ENCODE measurements at regions not wholly inside any gene's neighbourhood (a gene's known extent, or its start where the extent isn't known, plus 50 kb on each side); places are given as distances from the start of the nearest gene placed in this dataset.
"Not testable (repeated sequence)": the region's sequence is repeated elsewhere in the genome, so short reads cannot be mapped to it uniquely, and the experiment has no call there.

DNA sequence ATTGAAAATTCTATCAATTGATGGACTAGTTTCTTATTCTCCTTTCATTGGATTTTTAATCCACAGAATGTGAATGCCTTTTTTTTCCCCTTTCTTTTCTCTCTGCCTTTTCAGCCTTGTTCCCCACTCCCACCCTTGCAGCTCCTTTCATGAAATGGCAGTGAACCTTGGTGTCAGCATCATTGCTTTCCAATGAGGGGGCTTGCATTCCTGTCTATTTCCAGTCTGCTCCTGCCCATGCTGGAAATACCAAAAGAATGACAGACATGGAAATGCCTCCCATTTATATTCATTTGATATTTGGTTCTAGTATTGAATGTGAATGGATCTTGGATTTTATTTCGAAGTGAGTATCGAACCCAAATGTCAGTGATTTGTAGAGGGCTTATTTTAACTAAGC, 162.7 kb upstream of the SGCD start:
- no peak for DNase-seq

DNA sequence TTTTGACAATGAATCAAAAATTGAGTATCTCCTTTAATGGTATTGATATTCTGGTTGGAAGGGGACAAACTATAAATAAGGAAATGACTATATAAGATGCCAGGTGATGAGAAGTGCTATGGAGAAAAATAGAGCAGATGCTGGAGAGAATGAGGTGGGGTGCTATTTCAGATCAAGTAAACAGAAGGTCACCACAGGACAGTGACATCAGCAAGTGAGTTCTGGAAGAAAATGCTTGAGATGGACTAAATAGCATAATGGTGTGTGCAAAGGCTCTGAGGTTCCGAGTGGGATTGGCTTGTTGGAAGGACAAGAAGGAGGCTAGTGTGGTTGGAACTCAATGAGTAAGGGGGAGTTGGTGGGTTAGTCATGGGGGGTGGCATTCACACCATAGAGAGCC, 157.5 kb upstream of the SGCD start:
- DNase-seq, result no peak

- DNase-seq, result no peak
Observed at GRCh38 chr5:156170351-156170961, 156.5 kb upstream of the SGCD start.

DNA sequence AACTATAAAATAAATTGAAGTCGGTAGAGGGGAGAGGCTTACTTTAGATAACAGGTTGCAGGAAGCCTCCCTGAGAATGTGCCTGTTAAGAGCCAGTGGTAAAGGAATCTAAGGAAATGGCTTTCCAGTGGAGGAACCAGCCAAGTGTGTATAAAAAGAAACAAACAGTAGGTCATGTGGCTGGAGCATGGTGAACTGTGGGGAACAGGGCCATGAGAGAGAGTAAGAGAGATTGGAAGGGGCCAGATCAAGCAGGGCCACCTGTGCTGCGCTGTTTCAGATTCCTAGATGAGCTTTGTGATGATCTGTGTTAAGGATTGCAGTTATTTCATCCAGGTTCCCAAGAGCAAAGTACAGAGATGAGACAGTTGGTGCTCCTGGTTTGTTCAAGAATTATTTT, 152.7 kb upstream of the SGCD start:
- no peak for DNase-seq

DNA sequence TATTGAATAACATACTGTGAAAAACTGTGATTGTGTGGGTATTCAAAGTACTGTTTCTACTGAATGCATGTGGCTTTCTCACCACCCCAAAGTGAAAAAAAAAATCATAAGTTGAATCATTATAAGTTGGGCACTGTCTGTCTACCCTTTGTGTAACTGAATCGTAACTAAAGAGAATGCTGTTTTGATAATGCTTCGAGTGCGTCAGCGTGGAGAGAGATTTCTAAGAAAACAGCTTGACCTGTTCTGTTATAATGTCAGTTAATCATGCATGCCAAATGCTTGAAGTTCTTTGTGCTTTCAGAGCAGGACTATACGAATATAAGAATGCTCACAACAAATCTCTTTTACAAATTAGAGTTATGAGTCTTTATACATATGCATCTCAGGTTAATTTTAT, 148.8 kb upstream of the SGCD start:
- DNase-seq, result no peak

GRCh38 chr5:156181656-156182055, 145.3 kb upstream of the SGCD start:
- no peak for DNase-seq

DNA sequence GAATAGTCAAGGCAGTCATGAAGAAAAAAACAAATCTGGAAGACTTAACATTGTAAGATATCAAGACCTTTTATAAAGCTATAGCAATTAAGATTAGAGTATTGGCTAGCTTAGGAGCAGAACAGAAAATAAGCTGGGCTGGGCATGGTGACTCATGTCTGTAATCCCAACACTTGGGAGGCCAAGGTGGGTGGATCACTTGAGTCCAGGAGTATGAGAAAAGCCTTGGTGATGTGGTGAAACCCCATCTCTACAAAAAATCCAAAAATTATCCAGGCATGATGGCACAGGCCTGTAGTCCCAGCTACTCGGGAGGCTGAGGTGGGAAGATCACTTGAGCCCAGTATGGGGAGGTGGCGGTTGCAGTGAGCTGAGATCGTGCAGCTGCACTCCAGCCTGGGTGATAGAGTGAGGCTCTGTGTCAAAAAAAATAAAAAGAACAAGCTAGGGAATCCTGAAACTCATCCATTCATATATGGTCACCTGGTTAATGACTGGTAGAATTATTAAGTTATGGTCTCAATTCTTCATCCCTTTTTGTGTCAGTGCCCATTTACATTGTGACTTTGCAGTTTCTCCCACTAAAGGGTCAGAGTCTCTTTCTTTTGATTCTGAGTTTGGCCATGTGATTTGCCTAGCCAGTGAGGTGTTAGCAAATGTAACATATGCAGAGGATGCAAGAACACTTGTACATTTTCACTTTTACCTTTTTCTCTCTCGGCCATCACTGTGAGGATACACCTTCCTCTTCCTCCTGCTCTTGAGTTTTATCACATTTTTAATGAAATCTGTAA, 144.6 kb upstream of the SGCD start:
- DNase-seq, result peak; percentile 7

- peak; percentile 65 for DNase-seq
Observed at GRCh38 chr5:156186760-156187159, 140.2 kb upstream of the SGCD start.

GRCh38 chr5:156188016-156188415, 138.9 kb upstream of the SGCD start:
- peak; percentile 26 for DNase-seq

DNA sequence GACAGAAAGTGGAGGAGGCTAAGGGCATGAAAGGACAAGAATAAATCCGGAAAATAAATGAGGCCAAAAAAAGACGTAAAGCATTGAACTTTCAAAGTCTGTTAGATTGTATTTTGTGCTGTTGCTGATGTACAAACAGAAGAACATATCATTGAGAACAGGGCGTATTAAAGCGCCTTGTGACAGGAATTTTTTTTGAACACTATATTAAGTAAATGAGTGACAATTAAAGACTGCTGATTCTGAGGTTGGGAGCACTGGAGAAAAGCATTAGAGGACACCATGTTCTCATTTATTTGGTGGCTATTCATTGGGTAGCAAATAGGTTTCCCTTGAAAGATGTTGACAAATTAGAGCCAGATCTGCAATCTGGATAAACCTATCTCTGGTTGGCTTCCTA, 137.3 kb upstream of the SGCD start:
- DNase-seq, result no peak

GRCh38 chr5:156191547-156191946, 135.4 kb upstream of the SGCD start:
- no peak for DNase-seq

DNA sequence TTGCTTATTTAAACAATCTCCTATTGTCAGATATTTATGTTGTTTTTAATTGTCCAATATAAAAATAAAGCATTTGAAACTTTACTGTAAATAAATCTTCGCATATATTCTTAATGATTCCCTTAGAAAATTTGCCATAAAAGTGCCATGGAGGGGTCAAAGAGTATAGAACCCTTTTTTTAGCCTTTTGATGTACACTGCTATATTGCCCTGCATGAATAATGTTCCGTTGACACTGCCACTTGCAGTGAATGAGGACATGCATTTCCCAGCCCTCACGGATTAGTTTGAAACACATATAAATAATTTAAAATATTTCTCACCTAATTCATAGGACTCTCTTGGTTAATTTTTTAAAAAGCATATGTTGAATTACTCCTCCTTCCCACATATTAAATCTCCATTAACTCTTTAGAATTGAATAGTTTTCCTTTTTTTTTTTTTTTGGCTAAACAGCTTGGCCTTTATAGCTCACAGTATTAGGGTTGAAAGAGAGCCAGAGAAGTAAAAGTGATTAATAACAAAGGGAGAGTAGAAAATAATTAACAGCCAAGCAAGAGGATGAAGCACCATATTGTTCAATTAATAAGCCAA, 129.8 kb upstream of the SGCD start:
- no peak for DNase-seq

GRCh38 chr5:156199045-156199444, 127.9 kb upstream of the SGCD start:
- no peak for DNase-seq

DNA sequence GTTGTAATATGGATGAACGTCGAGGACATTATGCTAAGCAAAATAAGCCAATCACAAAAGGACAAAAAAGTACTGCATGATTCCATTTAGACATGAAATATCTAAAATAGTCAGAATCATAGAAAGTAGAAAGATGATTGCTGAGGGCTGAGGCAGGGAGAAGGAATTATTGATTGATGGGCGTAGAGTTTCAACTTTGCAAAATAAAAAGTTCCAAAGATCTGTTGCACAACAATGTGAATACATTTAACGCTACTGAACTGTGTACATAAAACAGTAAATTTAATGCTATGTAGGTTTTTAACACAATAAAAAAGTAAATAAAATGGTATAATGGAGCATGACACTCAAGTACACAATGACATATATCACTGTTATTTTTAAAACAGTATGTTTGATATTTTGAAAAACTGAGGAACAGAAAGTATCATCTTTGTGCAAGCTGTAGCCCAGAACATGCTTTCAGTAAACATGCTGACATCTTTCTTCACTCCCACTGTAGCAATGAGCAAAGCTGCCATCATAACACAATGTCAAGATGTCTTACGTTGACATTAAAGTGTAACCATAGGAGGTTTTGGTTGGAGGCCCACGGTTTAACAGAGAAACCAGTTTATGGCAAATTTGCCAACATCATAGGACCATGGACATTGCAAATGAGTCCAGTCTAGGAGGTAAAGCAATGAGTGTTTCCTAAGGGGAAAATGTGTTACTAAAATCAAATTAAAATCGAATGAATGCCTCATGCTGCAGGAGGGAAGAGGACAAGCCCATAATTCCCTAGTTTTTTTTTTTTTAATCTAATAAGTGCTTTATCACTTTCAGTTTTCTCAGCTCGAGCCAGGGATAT, 125.8 kb upstream of the SGCD start:
- DNase-seq, result peak; percentile 5

DNA sequence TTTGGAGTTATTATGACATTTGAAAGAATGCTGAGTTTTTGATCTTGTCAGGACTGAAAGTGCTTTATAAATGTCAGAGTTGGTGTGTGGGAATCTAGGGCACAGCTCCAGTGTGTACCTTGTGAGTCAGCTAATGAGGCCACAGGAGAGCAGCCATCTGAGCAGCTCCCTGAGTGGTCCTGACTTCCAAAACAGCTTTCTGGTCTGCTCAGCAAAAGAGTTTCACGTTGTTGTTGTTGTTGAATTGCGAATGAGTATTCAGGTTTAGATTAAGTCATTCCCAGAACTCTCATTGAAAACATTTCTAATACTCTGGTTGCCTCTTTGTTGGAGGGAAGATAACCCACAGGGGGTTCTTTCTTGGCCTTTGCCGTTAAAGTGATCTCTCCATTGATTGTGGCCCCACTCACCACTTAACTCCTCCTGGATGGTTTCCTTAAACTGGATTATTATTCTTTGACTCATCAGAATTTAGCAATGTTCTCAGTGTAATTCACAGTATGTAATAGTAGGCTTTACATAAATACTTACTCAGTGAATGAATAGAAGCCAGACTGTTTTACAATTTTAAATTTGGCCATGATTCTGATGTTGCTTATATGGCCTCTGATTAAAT, 125.1 kb upstream of the SGCD start:
- peak; percentile 88 for DNase-seq

GRCh38 chr5:156208271-156208670, 118.7 kb upstream of the SGCD start:
- peak; percentile 24 for DNase-seq

- no peak for DNase-seq
Observed at GRCh38 chr5:156218367-156219158, 108.4 kb upstream of the SGCD start.

GRCh38 chr5:156219483-156220005, 107.4 kb upstream of the SGCD start:
- DNase-seq, result no peak

DNA sequence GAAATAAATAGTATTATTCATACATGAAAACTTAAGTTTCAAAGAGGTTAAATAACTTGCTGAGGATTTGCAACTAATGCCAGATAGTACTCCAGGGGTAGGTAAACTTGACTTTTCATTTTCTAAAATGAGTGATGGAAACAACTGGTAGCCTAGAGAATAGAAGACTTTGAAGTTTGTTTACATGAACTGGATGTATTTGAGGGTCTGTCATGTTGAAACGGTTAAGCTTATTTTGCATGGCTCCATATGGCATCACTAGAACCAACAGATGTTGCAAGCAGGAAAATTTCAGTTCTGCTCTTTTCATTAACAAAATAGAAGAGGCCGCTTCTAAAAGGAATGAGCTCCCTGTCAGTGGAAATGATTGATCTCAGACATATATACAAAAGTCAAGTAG, 105.1 kb upstream of the SGCD start:
- no peak for DNase-seq

GRCh38 chr5:156223547-156223946, 103.4 kb upstream of the SGCD start:
- DNase-seq, result no peak

- not testable (repeated sequence) for DNase-seq
Observed at GRCh38 chr5:156226485-156226884, 100.5 kb upstream of the SGCD start.

DNA sequence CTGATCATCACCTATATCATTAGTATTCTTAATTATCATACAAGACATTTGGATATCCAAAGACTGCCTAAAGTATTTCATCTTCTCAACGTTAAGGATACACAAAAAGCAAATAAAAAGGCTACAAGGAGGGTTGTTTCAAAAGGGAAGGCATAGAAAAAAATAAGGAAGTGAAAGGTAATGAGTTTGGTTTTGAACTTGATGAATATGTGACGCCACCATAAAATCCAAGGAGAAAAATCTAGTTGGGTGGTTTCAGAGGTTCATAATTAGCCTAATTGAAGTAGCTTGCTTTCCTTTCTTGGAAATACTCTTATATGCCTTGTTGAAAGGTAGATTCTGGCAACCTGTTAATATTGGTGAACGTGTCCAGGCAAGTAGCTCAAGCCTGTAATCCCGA, 96.1 kb upstream of the SGCD start:
- no peak for DNase-seq

Data from fibroblast of skin of right quadriceps (primary cell).